Spleen (tissue), 11 donors: ENCODE measurements at regions not wholly inside any gene's neighbourhood (a gene's known extent, or its start where the extent isn't known, plus 50 kb on each side); places are given as distances from the start of the nearest gene placed in this dataset.

Experiments used
- DNase-seq: peaks from one replicate; pipeline ENCODE4 v3.0.0-alpha.2; 2020
- H3K27ac ChIP-seq, 8 donors: fragments of 200-600 bp; sonication (generic) in 7 of 8; 1 replicate in 4 of 8; 2 replicates in 4 of 8; pipeline versions ENCODE4 v1.5.0 to v1.8.0; 2016 to 2021; ENCODE audit warnings: inconsistent platforms in 4 of 8, mild to moderate bottlenecking in 4 of 8, moderate library complexity in 1 of 8
- H3K27me3 ChIP-seq, 7 donors: fragments of 200-600 bp; sonication (generic) in 6 of 7; replicated peaks in 1 of 7; 1 replicate in 4 of 7; 2 replicates in 3 of 7; pipeline versions ENCODE4 v1.5.0 to v1.8.0; 2016 to 2021; ENCODE audit warnings: inconsistent platforms in 3 of 7, mild to moderate bottlenecking in 1 of 7
- H3K36me3 ChIP-seq, 6 donors: fragments of 200-600 bp; sonication (generic) in 5 of 6; 1 replicate in 4 of 6; 2 replicates in 2 of 6; pipeline versions ENCODE4 v1.5.0 to v1.8.0; 2016 to 2021; ENCODE audit warnings: inconsistent platforms in 2 of 6
- H3K4me1 ChIP-seq, 6 donors: fragments of 200-600 bp; sonication (generic) in 5 of 6; 1 replicate in 3 of 6; 2 replicates in 3 of 6; pipeline versions ENCODE4 v1.5.0 to v1.8.0; 2016 to 2021; ENCODE audit warnings: inconsistent platforms in 3 of 6
- H3K4me3 ChIP-seq, 8 donors: fragments of 200-600 bp; sonication (generic) in 7 of 8; 1 replicate in 4 of 8; 2 replicates in 4 of 8; pipeline versions ENCODE4 v1.5.0 to v1.8.0; 2016 to 2021; ENCODE audit warnings: inconsistent platforms in 4 of 8, mild to moderate bottlenecking in 4 of 8, moderate library complexity in 2 of 8
- H3K9me3 ChIP-seq, 8 donors: fragments of 200-600 bp; sonication (generic) in 7 of 8; 1 replicate in 4 of 8; 2 replicates in 4 of 8; pipeline versions ENCODE4 v1.5.0 to v1.8.0; 2016 to 2021; ENCODE audit warnings: inconsistent platforms in 4 of 8
- POLR2A ChIP-seq, 3 donors: fragments of 450-650 bp; IDR thresholded peaks; one replicate each; pipeline ENCODE4 v1.5.1; 2017; ENCODE audit warnings: antibody characterized with exemption in 3 of 3, mild to moderate bottlenecking in 1 of 3
- POLR2AphosphoS5 ChIP-seq, 3 donors: sonication (generic); formaldehyde crosslinking; IDR thresholded peaks; one replicate each; pipeline ENCODE4 v1.5.1; 2017; ENCODE audit warnings: antibody characterized with exemption in 3 of 3
- WGBS, 5 donors: extraction: QIAGEN DNeasy Blood & Tissue Kit in 3 of 5; methylation state at CpG; one replicate each; pipeline versions ENCODE4 v1.1.5 to v1.1.7; 2013 to 2018; 5-methylcytosine and 5-hydroxymethylcytosine counted together
- intact Hi-C: fragments of 100-400 bp; cut with DNase I; formaldehyde crosslinking; loops from one replicate; pipeline ENCODE4 v1.15.0; 2023; ENCODE audit warnings: low total_unique reads
- TF ChIP-seq, protein P1 (sequence below), 11 experiments: fragments of 200-600 bp in 7 of 11; fragments of 450-650 bp in 4 of 11; sonication (generic) in 4 of 11; IDR thresholded peaks in 8 of 11; conservative IDR thresholded peaks in 3 of 11; 1 replicate in 7 of 11; 2 replicates in 4 of 11; pipeline versions ENCODE4 v1.4.0 to v1.8.0; 2016 to 2021; ENCODE audit warnings: antibody characterized with exemption in 11 of 11, inconsistent platforms in 4 of 11, mild to moderate bottlenecking in 1 of 11
- donor health status: healthy with polysubstance abuse.
- donor health status: DM: no; HTN: no; CAD: no; lungs with moderate emphysema.
- donor health status: DM: no; HTN: no; CAD: no.
- donor health status: Bipolar disorder and iron deficiency.
- donor health status: healthy.
- donor health status: DM: no; HTN: no; CAD: no.
- donor health status: DM: yes; HTN: yes; CAD: no.

- DNase-seq: no peak
- 38 to 40% (median 39%) methylated on average over 8 of the region's 8 CpGs for WGBS, 5 donors
- H3K27me3 ChIP-seq: no peaks in the 10 kb centered on the region
- H3K9me3 ChIP-seq: no peaks in the 10 kb centered on the region
- H3K27ac ChIP-seq: peak overlapping the region; percentile 64 to 89 (median 84)
- no peak for TF ChIP-seq POLR2A (IDR thresholded peaks at IDR 0.05)
- no peak for TF ChIP-seq POLR2AphosphoS5 (IDR thresholded peaks at IDR 0.05)
- TF ChIP-seq, protein P1, sequence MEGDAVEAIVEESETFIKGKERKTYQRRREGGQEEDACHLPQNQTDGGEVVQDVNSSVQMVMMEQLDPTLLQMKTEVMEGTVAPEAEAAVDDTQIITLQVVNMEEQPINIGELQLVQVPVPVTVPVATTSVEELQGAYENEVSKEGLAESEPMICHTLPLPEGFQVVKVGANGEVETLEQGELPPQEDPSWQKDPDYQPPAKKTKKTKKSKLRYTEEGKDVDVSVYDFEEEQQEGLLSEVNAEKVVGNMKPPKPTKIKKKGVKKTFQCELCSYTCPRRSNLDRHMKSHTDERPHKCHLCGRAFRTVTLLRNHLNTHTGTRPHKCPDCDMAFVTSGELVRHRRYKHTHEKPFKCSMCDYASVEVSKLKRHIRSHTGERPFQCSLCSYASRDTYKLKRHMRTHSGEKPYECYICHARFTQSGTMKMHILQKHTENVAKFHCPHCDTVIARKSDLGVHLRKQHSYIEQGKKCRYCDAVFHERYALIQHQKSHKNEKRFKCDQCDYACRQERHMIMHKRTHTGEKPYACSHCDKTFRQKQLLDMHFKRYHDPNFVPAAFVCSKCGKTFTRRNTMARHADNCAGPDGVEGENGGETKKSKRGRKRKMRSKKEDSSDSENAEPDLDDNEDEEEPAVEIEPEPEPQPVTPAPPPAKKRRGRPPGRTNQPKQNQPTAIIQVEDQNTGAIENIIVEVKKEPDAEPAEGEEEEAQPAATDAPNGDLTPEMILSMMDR (IDR thresholded peaks at IDR 0.05 in 8 of 11, conservative IDR thresholded peaks at IDR 0.05 in 3 of 11): no peak
- H3K4me3 ChIP-seq: peak overlapping the region in 3 of 8 donors; percentile 3 to 52 (median 6)
- H3K36me3 ChIP-seq: peaks cover 0 to 8% (median 0%) of the 10 kb centered on the region in 6 donors
- intact Hi-C loops: no loop called here
- H3K4me1 ChIP-seq: peaks cover 60 to 100% (median 88%) of the 10 kb centered on the region in 6 donors
These were observed 66.4 kb downstream of the UTRN start for GRCh38 chr6:144351379-144352127.

DNA sequence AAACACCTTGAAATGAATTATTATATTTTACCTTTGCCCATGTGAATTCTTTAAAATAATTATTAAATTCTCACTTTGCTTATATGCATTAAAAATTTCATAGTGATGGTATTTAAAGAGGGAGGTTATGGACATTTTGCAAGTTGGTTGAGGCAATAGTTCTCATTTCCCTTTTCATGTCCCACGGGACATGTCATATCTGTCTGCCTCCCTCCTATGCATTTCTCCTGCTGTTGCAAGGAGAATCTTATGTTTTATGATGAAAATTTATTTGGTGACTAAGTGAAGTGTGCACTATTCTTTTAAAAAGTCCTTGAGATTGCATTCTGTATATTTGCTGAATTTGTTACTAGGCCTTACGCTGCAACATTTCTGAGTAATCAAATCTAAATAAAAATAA is 67.2 kb downstream of the UTRN start:
- no peak for DNase-seq
- Histone ChIP-seq H3K27me3 (no peaks in the 10 kb centered on the region), H3K4me1 (peaks cover 53 to 100% (median 86%) of the 10 kb centered on the region in 6 donors), H3K27ac (peak overlapping the region in 7 of 8 donors; percentile 76 to 89 (median 86)), H3K36me3 (peaks cover 0 to 8% (median 0%) of the 10 kb centered on the region in 6 donors), H3K9me3 (no peaks in the 10 kb centered on the region), H3K4me3 (peak overlapping the region in 1 of 8 donors; percentile 52)
- TF ChIP-seq, protein P1 (IDR thresholded peaks at IDR 0.05 in 8 of 11, conservative IDR thresholded peaks at IDR 0.05 in 3 of 11): no peak
- TF ChIP-seq POLR2A (IDR thresholded peaks at IDR 0.05) (no peak), POLR2AphosphoS5 (IDR thresholded peaks at IDR 0.05) (no peak)
- intact Hi-C loops: no loop called here
- WGBS, 5 donors: 48 to 61% (median 56%) methylated on average over 2 of the region's 2 CpGs

DNA sequence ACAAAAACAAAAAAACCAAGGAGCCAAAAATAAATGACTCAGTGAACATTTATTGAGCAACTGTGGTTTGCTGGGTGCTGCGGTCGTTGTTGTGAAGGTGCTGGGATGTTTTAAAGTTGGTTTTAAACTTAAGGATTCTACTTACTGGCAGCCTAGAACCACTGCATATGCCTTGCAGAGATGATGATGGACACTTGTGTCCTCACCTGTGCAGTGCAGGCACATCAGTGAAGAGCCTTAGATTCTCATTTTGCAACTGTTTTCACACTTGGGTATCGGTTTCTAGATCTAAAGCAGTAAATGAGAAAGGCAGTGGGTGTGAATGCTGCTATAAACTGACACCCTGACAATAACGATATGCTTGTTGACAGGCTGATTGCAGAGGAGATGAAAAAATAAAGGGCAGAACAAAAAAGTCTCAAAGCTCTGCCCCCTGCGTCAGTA is 68.8 kb downstream of the UTRN start:
- intact Hi-C loops: no loop called here
- Histone ChIP-seq H3K27me3 (no peaks in the 10 kb centered on the region), H3K36me3 (peaks cover 0 to 5% (median 0%) of the 10 kb centered on the region in 6 donors), H3K9me3 (no peaks in the 10 kb centered on the region), H3K27ac (peak overlapping the region in 7 of 8 donors; percentile 74 to 89 (median 86)), H3K4me3 (peak overlapping the region in 1 of 8 donors; percentile 17), H3K4me1 (peaks cover 48 to 100% (median 79%) of the 10 kb centered on the region in 6 donors)
- TF ChIP-seq POLR2A (IDR thresholded peaks at IDR 0.05) (no peak), POLR2AphosphoS5 (IDR thresholded peaks at IDR 0.05) (peak in 1 of 3 donors; percentile 32)
- WGBS, 5 donors: 55 to 66% (median 57%) methylated on average over 5 of the region's 5 CpGs
- no peak for DNase-seq

DNA sequence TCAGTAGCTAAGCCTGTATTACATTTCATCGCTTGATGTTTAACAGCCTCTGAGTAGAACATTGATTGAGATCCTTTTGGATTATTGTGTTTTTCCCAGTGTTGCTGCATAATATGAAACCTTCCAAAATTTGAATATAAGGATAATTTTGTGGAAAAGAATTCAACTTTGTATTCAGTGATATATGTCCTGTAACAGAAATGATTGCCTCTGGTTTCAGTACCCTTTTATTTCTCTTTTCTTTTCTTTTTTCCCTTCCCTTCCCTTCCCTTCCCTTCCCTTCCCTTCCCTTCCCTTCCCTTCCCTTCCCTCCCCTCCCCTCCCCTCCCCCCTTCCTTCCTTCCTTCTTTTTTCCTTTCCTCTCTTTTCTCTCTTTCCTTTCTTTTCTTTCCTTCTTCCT is 74.6 kb downstream of the UTRN start:
- WGBS, 5 donors: 96 to 100% (median 100%) methylated on average over 1 of the region's 1 CpG
- H3K27ac ChIP-seq: no peak overlapping the region
- H3K27me3 ChIP-seq: no peaks in the 10 kb centered on the region
- no peak overlapping the region for H3K4me3 ChIP-seq
- intact Hi-C loops: no loop called here
- TF ChIP-seq, protein P1 (IDR thresholded peaks at IDR 0.05 in 8 of 11, conservative IDR thresholded peaks at IDR 0.05 in 3 of 11): no peak
- TF ChIP-seq POLR2A (IDR thresholded peaks at IDR 0.05): no peak
- no peak for TF ChIP-seq POLR2AphosphoS5 (IDR thresholded peaks at IDR 0.05)
- H3K9me3 ChIP-seq: no peaks in the 10 kb centered on the region
- peaks cover 9 to 100% (median 70%) of the 10 kb centered on the region in 6 donors for H3K4me1 ChIP-seq
- peaks cover 0 to 5% (median 0%) of the 10 kb centered on the region in 6 donors for H3K36me3 ChIP-seq
- DNase-seq: no peak
